Upper lobe of left lung (tissue), 6 donors: ENCODE measurements at regions not wholly inside any gene's neighbourhood (a gene's known extent, or its start where the extent isn't known, plus 50 kb on each side); places are given as distances from the start of the nearest gene placed in this dataset.

Source experiments
- ATAC-seq, 2 donors: fragments of 200-7000 bp; cut with Tn5 transposase; one replicate each; pipeline ENCODE4 v1.9.1; 2022; ENCODE audit warnings: mild to moderate bottlenecking in 2 of 2, moderate library complexity in 2 of 2; ENCODE audit not compliant: low FRiP score in 2 of 2
- DNase-seq, 2 donors: peaks; one replicate each; pipeline ENCODE4 v3.0.0-alpha.2; 2019 to 2020
- H3K27ac ChIP-seq, 4 donors: fragments of 200-600 bp; sonication (generic); one replicate each; pipeline ENCODE4 v1.5.1; 2016 to 2019
- H3K27me3 ChIP-seq, 4 donors: fragments of 200-600 bp; sonication (generic); one replicate each; pipeline ENCODE4 v1.5.1; 2017 to 2019
- H3K36me3 ChIP-seq, 4 donors: fragments of 200-600 bp; sonication (generic); one replicate each; pipeline ENCODE4 v1.5.1; 2016 to 2019
- H3K4me1 ChIP-seq, 4 donors: fragments of 200-600 bp; sonication (generic); one replicate each; pipeline ENCODE4 v1.5.1; 2018 to 2019
- H3K4me3 ChIP-seq, 4 donors: fragments of 200-600 bp; sonication (generic); one replicate each; pipeline ENCODE4 v1.5.1; 2017 to 2019; ENCODE audit warnings: mild to moderate bottlenecking in 2 of 4, moderate library complexity in 1 of 4
- H3K9me3 ChIP-seq, 4 donors: fragments of 200-600 bp; sonication (generic); one replicate each; pipeline ENCODE4 v1.5.1; 2018 to 2019
- EP300 ChIP-seq, 4 donors: sonication (generic); formaldehyde crosslinking; IDR thresholded peaks; one replicate each; pipeline ENCODE4 v1.5.1; 2017; ENCODE audit warnings: antibody characterized with exemption in 4 of 4, control low read depth in 2 of 4
- POLR2A ChIP-seq, 4 donors: fragments of 450-650 bp; IDR thresholded peaks; one replicate each; pipeline ENCODE4 v1.5.1; 2016 to 2017; ENCODE audit warnings: antibody characterized with exemption in 4 of 4, mild to moderate bottlenecking in 2 of 4
- POLR2AphosphoS5 ChIP-seq, 2 donors: sonication (generic); formaldehyde crosslinking; IDR thresholded peaks; one replicate each; pipeline ENCODE4 v1.5.1; 2017; ENCODE audit warnings: antibody characterized with exemption in 2 of 2
- WGBS, 2 donors: methylation state at CpG; one replicate each; pipeline ENCODE4 v1.1.5; 2017 to 2018; 5-methylcytosine and 5-hydroxymethylcytosine counted together
- TF ChIP-seq, protein P1 (sequence below), 6 experiments: fragments of 450-650 bp in 4 of 6; fragments of 200-600 bp in 2 of 6; sonication (generic) in 2 of 6; IDR thresholded peaks; one replicate each; pipeline ENCODE4 v1.5.1; 2016 to 2019; ENCODE audit warnings: antibody characterized with exemption in 6 of 6
- donor health status: DM: no; HTN: no; CAD: no; lungs with moderate emphysema.
- donor health status: DM: no; HTN: yes; CAD: no; lungs with severe emphysema.

DNA sequence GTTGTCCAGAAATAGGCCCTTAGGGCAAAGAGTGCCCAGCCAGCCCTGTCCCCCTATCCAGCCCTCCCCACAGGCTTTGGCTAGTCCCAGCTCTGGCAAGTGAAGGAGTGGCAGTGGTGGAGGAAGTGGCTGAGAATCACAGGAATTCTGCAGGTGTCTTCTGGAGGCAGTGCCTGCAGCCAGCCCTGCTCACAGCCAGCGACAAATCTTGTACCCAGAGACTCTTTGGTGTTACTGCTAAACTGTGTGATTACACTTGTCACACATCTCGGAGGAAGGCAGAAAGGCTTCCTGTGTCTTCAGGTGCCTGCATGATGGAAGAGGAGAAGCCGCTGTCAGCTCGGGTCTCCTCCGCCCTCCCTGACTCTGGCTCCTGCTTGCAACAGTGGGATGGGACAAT is 71.6 kb upstream of the GRIK3 start:
- Histone ChIP-seq H3K36me3 (no peaks in the 10 kb centered on the region), H3K4me3 (no peak overlapping the region), H3K27me3 (no peaks in the 10 kb centered on the region), H3K4me1 (no peaks in the 10 kb centered on the region), H3K9me3 (no peaks in the 10 kb centered on the region), H3K27ac (no peak overlapping the region)
- TF ChIP-seq, protein P1, sequence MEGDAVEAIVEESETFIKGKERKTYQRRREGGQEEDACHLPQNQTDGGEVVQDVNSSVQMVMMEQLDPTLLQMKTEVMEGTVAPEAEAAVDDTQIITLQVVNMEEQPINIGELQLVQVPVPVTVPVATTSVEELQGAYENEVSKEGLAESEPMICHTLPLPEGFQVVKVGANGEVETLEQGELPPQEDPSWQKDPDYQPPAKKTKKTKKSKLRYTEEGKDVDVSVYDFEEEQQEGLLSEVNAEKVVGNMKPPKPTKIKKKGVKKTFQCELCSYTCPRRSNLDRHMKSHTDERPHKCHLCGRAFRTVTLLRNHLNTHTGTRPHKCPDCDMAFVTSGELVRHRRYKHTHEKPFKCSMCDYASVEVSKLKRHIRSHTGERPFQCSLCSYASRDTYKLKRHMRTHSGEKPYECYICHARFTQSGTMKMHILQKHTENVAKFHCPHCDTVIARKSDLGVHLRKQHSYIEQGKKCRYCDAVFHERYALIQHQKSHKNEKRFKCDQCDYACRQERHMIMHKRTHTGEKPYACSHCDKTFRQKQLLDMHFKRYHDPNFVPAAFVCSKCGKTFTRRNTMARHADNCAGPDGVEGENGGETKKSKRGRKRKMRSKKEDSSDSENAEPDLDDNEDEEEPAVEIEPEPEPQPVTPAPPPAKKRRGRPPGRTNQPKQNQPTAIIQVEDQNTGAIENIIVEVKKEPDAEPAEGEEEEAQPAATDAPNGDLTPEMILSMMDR (IDR thresholded peaks at IDR 0.05), result no peak
- no peak for ATAC-seq
- DNase-seq, result no peak
- WGBS, 2 donors, result 49 to 81% methylated on average over 3 to 5 of the region's 5 CpGs

DNA sequence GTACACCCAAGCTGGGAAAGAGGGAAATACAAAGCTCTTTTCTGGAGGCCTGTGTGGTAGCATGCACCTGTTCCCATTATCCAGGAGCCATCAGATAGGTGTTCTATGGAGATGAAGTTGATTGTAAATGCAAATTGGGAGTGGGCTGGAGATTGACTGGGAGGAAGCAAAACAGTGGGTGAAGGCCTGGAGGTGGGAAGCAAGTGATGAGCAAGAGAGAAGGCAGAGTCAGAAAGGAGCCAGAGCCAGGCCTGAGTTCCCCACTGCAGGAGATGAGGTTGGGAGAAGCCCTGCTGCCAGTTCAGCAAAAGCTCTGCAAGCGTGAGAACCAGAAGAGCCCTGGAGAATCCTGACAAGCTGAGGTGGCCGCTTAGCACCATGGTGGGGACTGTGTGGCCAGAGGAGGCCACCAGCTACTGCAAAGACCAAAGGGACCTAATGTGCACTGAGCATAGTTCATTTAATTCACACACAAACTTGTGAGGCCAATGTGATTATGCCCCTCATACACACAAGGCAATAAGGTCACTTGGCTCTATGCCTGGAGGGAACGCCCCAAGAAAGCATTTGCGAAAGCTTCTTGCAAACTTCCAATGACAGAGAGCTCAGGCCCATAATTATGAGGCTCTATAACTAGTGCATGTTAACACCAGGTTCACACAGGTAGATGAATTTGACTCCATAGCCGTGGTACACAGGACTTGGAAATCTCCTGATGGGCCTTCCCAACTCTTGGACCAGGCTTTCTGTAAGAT is 73.0 kb upstream of the GRIK3 start:
- no peaks in the 10 kb centered on the region for H3K9me3 ChIP-seq
- ATAC-seq, result no peak
- no peak overlapping the region for H3K4me3 ChIP-seq
- no peaks in the 10 kb centered on the region for H3K27me3 ChIP-seq
- H3K36me3 ChIP-seq, result no peaks in the 10 kb centered on the region
- WGBS, 2 donors, result 83 to 89% methylated on average over 2 to 5 of the region's 5 CpGs
- TF ChIP-seq EP300 (IDR thresholded peaks at IDR 0.05), result no peak
- no peak for TF ChIP-seq POLR2AphosphoS5 (IDR thresholded peaks at IDR 0.05)
- TF ChIP-seq, protein P1 (IDR thresholded peaks at IDR 0.05), result no peak
- TF ChIP-seq POLR2A (IDR thresholded peaks at IDR 0.05), result no peak
- no peak for DNase-seq
- H3K4me1 ChIP-seq, result no peaks in the 10 kb centered on the region
- H3K27ac ChIP-seq, result no peak overlapping the region

DNA sequence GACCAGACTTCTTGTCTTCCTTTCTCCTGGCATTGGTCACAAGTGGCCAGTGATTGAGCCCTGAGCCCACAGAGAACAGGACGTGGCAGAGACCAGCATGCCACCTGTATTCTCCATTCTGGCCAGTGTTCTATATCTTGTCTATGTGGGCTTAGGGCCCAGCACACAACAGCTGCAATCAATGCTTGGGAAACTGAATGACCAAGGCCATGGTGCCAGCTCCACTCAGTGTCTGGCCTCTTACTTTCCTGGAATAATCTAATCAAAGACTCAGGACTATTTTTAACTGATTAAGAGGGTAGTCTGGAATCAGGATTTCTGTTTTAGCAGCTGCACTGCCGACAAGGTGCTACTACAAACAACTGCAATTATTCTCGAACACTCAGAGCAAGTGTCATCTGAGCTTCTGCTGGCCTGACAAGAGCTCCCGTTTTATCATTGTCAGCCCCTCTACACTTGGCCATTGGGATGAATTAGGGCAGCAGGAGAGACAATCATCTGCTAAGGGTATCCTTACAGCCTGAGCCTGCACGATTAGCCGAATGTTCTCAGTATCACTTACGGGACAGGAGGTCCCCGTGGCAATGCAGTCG is 74.4 kb upstream of the GRIK3 start:
- H3K9me3 ChIP-seq, result no peaks in the 10 kb centered on the region
- H3K27me3 ChIP-seq, result no peaks in the 10 kb centered on the region
- ATAC-seq (no peak), DNase-seq (no peak)
- no peaks in the 10 kb centered on the region for H3K4me1 ChIP-seq
- WGBS, 2 donors, result 71 to 72% methylated on average over 9 of the region's 9 CpGs
- no peak overlapping the region for H3K4me3 ChIP-seq
- TF ChIP-seq POLR2A (IDR thresholded peaks at IDR 0.05) (no peak), EP300 (IDR thresholded peaks at IDR 0.05) (no peak), POLR2AphosphoS5 (IDR thresholded peaks at IDR 0.05) (no peak)
- TF ChIP-seq, protein P1 (IDR thresholded peaks at IDR 0.05), result no peak
- H3K36me3 ChIP-seq, result no peaks in the 10 kb centered on the region
- H3K27ac ChIP-seq, result no peak overlapping the region

- no peak for TF ChIP-seq EP300 (IDR thresholded peaks at IDR 0.05)
- no peak for TF ChIP-seq POLR2AphosphoS5 (IDR thresholded peaks at IDR 0.05)
- TF ChIP-seq, protein P1 (IDR thresholded peaks at IDR 0.05), result no peak
- no peak for TF ChIP-seq POLR2A (IDR thresholded peaks at IDR 0.05)
- Histone ChIP-seq H3K27me3 (no peaks in the 10 kb centered on the region), H3K27ac (no peak overlapping the region), H3K4me3 (no peak overlapping the region), H3K4me1 (no peaks in the 10 kb centered on the region), H3K9me3 (no peaks in the 10 kb centered on the region), H3K36me3 (no peaks in the 10 kb centered on the region)
- no peak for DNase-seq
- 43 to 68% methylated on average over 1 of the region's 1 CpG for WGBS, 2 donors
- ATAC-seq, result no peak
Observed at GRCh38 chr1:37112430-37112829, 78.1 kb upstream of the GRIK3 start.
